ENCODE measurements at regions not wholly inside any gene's neighbourhood (a gene's known extent, or its start where the extent isn't known, plus 50 kb on each side); places are given as distances from the start of the nearest gene placed in this dataset.

- ChIA-PET POLR2A (no interaction called here), CTCF (interaction anchor here (0.9 kb wide), 1 partner anchor 13 kb away, joined by 4 read pairs; no protein-coding TSS in a partner anchor)
- TF ChIP-seq CTCF (IDR thresholded peaks at IDR 0.05; ENCODE audit: control extremely low read depth, extremely low read depth, low read depth, missing control alignments): no peak
- no peak for DNase-seq (ENCODE audit: extremely low spot score)
Measured at GRCh38 chr5:124259017-124259416, 487.4 kb downstream of the ZNF608 start.

GRCh38 chr5:124257048-124257447 lies 489.4 kb downstream of the ZNF608 start:
- ChIA-PET CTCF (no interaction called here), POLR2A (no interaction called here)
- DNase-seq (ENCODE audit: extremely low spot score): no peak
- no peak for TF ChIP-seq CTCF (IDR thresholded peaks at IDR 0.05; ENCODE audit: control extremely low read depth, extremely low read depth, low read depth, missing control alignments)

- DNase-seq (ENCODE audit: extremely low spot score): no peak
Measured at GRCh38 chr5:124253203-124253810, 493.1 kb downstream of the ZNF608 start.

GRCh38 chr5:124252747-124253146 lies 493.7 kb downstream of the ZNF608 start:
- no peak for TF ChIP-seq CTCF (IDR thresholded peaks at IDR 0.05; ENCODE audit: control extremely low read depth, extremely low read depth, low read depth, missing control alignments)
- DNase-seq (ENCODE audit: extremely low spot score): no peak
- ChIA-PET CTCF (interaction anchor here (0.9 to 1.0 kb wide), 2 partner anchors 12 to 14 kb away, joined by 3 read pairs; no protein-coding TSS in a partner anchor), POLR2A (no interaction called here)

More at GRCh38 chr5:124253203-124253810, 493.1 kb downstream of the ZNF608 start:
- CTCF ChIA-PET: interaction anchor here (0.9 to 1.0 kb wide), 2 partner anchors 13 to 15 kb away, joined by 3 read pairs; no protein-coding TSS in a partner anchor
- no peak for TF ChIP-seq CTCF (IDR thresholded peaks at IDR 0.05; ENCODE audit: control extremely low read depth, extremely low read depth, low read depth, missing control alignments)
- POLR2A ChIA-PET: no interaction called here

GRCh38 chr5:124252191-124252638 lies 494.2 kb downstream of the ZNF608 start:
- TF ChIP-seq CTCF (IDR thresholded peaks at IDR 0.05; ENCODE audit: control extremely low read depth, extremely low read depth, low read depth, missing control alignments): no peak
- no peak for DNase-seq (ENCODE audit: extremely low spot score)
- ChIA-PET CTCF (no interaction called here), POLR2A (no interaction called here)

- DNase-seq (ENCODE audit: extremely low spot score): no peak
- CTCF ChIA-PET: interaction anchor here (1.4 kb wide), 1 partner anchor 9 kb away, joined by 3 read pairs; no protein-coding TSS in a partner anchor
- POLR2A ChIA-PET: no interaction called here
- no peak for TF ChIP-seq CTCF (IDR thresholded peaks at IDR 0.05; ENCODE audit: control extremely low read depth, extremely low read depth, low read depth, missing control alignments)
Measured at GRCh38 chr5:124245276-124245675, 501.2 kb downstream of the ZNF608 start.
